HepG2 (cell line): ENCODE measurements at regions not wholly inside any gene's neighbourhood (a gene's known extent, or its start where the extent isn't known, plus 50 kb on each side); places are given as distances from the start of the nearest gene placed in this dataset.

Experiments
- GATAD1 ChIP-seq: IDR thresholded peaks from 2 replicates; pipeline ENCODE4 v1.6.1; 2016; ENCODE audit warnings: missing genetic modification reagents, missing compliant biosample characterization
- PLSCR1 ChIP-seq: sonication (generic); formaldehyde crosslinking; IDR thresholded peaks from 2 replicates; pipeline ENCODE4 v1.5.0; 2020; ENCODE audit warnings: missing genetic modification reagents, mild to moderate bottlenecking, borderline replicate concordance
- POLR2AphosphoS5 ChIP-seq: IDR thresholded peaks from 2 replicates; pipeline ENCODE4 v1.6.1; 2012; ENCODE audit warnings: low read depth, low read length
- TCF7 ChIP-seq: sonication (generic); IDR thresholded peaks from 2 replicates; pipeline ENCODE4 v1.6.1; 2016; ENCODE audit warnings: antibody characterized with exemption, low read depth
- TGIF2 ChIP-seq: IDR thresholded peaks from 2 replicates; pipeline ENCODE4 v1.6.1; 2016; ENCODE audit warnings: control low read depth, missing compliant biosample characterization
- ZHX2 ChIP-seq, 2 experiments: sonication (generic) in 1 of 2; formaldehyde crosslinking in 1 of 2; IDR thresholded peaks; 2 replicates each; pipeline versions ENCODE4 v1.6.1 to v1.9.0; 2014 to 2022; ENCODE audit warnings: antibody characterized with exemption in 1 of 2, borderline replicate concordance in 1 of 2, inconsistent platforms in 1 of 2, low read depth in 1 of 2, missing genetic modification reagents in 1 of 2
- ZNF446 ChIP-seq: sonication (generic); formaldehyde crosslinking; IDR thresholded peaks from 2 replicates; pipeline ENCODE4 v1.5.0; 2020; ENCODE audit warnings: mild to moderate bottlenecking, missing genetic modification reagents
- ZSCAN29 ChIP-seq: sonication (generic); formaldehyde crosslinking; conservative IDR thresholded peaks from 2 replicates; pipeline ENCODE4 v1.4.0; 2020; ENCODE audit warnings: mild to moderate bottlenecking, missing genetic modification reagents

- TF ChIP-seq PLSCR1 (CRISPR knock-in tag) (no peak), TGIF2 (no peak), POLR2AphosphoS5 (no peak), ZHX2 (IDR thresholded peaks at IDR 0.05; ENCODE audit: low read depth) (no peak), ZHX2 (CRISPR knock-in tag; IDR thresholded peaks at IDR 0.05; ENCODE audit: borderline replicate concordance) (no peak), GATAD1 (CRISPR knock-in tag) (no peak), ZSCAN29 (no peak), ZNF446 (CRISPR knock-in tag) (no peak), TCF7 (no peak)
Observed at GRCh38 chr16:16971042-16971441, 499.7 kb downstream of the XYLT1 start.
